ENCODE measurements at regions not wholly inside any gene's neighbourhood (a gene's known extent, or its start where the extent isn't known, plus 50 kb on each side); places are given as distances from the start of the nearest gene placed in this dataset.

GRCh38 chr17:79233916-79234551 lies 159.4 kb downstream of the ENGASE start:
- Histone ChIP-seq H3K27me3 (ENCODE audit: control insufficient read depth, insufficient read depth, low read length) (0 out of 2 replicates have a peak, but pooled peaks cover 2% of the 10 kb centered on the region), H3K36me3 (ENCODE audit: control insufficient read depth, insufficient read depth, low read length) (no peaks in the 10 kb centered on the region), H3K4me3 (ENCODE audit: low read depth, low read length) (no peak overlapping the region)
- TF ChIP-seq, protein P1, sequence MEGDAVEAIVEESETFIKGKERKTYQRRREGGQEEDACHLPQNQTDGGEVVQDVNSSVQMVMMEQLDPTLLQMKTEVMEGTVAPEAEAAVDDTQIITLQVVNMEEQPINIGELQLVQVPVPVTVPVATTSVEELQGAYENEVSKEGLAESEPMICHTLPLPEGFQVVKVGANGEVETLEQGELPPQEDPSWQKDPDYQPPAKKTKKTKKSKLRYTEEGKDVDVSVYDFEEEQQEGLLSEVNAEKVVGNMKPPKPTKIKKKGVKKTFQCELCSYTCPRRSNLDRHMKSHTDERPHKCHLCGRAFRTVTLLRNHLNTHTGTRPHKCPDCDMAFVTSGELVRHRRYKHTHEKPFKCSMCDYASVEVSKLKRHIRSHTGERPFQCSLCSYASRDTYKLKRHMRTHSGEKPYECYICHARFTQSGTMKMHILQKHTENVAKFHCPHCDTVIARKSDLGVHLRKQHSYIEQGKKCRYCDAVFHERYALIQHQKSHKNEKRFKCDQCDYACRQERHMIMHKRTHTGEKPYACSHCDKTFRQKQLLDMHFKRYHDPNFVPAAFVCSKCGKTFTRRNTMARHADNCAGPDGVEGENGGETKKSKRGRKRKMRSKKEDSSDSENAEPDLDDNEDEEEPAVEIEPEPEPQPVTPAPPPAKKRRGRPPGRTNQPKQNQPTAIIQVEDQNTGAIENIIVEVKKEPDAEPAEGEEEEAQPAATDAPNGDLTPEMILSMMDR (IDR thresholded peaks at IDR 0.05; ENCODE audit: insufficient read depth, low read depth, low read length), result no peak
- ChIA-PET POLR2A (no interaction called here), CTCF (no interaction called here)
- no peak for DNase-seq (ENCODE audit: low read depth)

DNA sequence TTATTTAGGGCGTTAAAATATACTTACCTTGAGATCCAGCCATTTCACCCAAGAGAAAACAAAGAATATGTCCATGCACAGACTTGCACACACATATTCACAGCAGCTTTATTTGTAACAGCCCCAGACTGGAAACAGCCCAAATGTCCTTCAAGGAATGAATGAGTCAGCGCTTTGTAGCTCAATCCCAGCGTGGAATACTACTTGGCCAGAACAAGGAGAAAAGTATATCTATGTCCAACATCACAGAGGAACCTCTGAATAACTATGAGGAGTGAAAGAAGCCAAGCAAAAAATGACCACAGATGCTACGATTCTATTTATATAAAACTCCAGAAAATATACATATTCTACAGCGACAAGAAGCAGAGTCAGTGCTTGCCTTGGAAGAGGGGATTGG lies 158.3 kb downstream of the ENGASE start:
- H3K4me3 ChIP-seq (ENCODE audit: low read depth, low read length), result no peak overlapping the region

GRCh38 chr17:79231766-79232287 lies 157.2 kb downstream of the ENGASE start:
- TF ChIP-seq, protein P1 (IDR thresholded peaks at IDR 0.05; ENCODE audit: insufficient read depth, low read depth, low read length), result no peak
- ChIA-PET CTCF (no interaction called here), POLR2A (no interaction called here)
- no peaks in the 10 kb centered on the region for H3K27me3 ChIP-seq (ENCODE audit: control insufficient read depth, insufficient read depth, low read length)
- DNase-seq (ENCODE audit: low read depth), result no peak
- no peaks in the 10 kb centered on the region for H3K36me3 ChIP-seq (ENCODE audit: control insufficient read depth, insufficient read depth, low read length)
- no peak overlapping the region for H3K4me3 ChIP-seq (ENCODE audit: low read depth, low read length)

More for the DNA sequence above, 158.3 kb downstream of the ENGASE start:
- no peaks in the 10 kb centered on the region for H3K36me3 ChIP-seq (ENCODE audit: control insufficient read depth, insufficient read depth, low read length)
- H3K27me3 ChIP-seq (ENCODE audit: control insufficient read depth, insufficient read depth, low read length), result no peaks in the 10 kb centered on the region
- ChIA-PET CTCF (no interaction called here), POLR2A (no interaction called here)
- DNase-seq (ENCODE audit: low read depth), result no peak
- TF ChIP-seq, protein P1 (IDR thresholded peaks at IDR 0.05; ENCODE audit: insufficient read depth, low read depth, low read length), result no peak

GRCh38 chr17:79230576-79230975 lies 156.0 kb downstream of the ENGASE start:
- no peak overlapping the region for H3K4me3 ChIP-seq (ENCODE audit: low read depth, low read length)
- H3K27me3 ChIP-seq (ENCODE audit: control insufficient read depth, insufficient read depth, low read length), result no peaks in the 10 kb centered on the region
- H3K36me3 ChIP-seq (ENCODE audit: control insufficient read depth, insufficient read depth, low read length), result no peaks in the 10 kb centered on the region
- TF ChIP-seq, protein P1 (IDR thresholded peaks at IDR 0.05; ENCODE audit: insufficient read depth, low read depth, low read length), result no peak
- ChIA-PET CTCF (interaction anchor here (0.9 to 1.2 kb wide), 2 partner anchors 11 to 170 kb away, joined by 3 read pairs; no protein-coding TSS in a partner anchor), POLR2A (interaction anchor here (0.6 kb wide), 1 partner anchor 23 kb away, joined by 3 read pairs; no protein-coding TSS in a partner anchor)
- DNase-seq (ENCODE audit: low read depth), result no peak

- DNase-seq (ENCODE audit: low read depth), result no peak
- Histone ChIP-seq H3K27me3 (ENCODE audit: control insufficient read depth, insufficient read depth, low read length) (peaks cover 4% of the 10 kb centered on the region), H3K4me3 (ENCODE audit: low read depth, low read length) (no peak overlapping the region), H3K36me3 (ENCODE audit: control insufficient read depth, insufficient read depth, low read length) (no peaks in the 10 kb centered on the region)
- ChIA-PET POLR2A (no interaction called here), CTCF (no interaction called here)
- TF ChIP-seq, protein P1 (IDR thresholded peaks at IDR 0.05; ENCODE audit: insufficient read depth, low read depth, low read length), result no peak
These were observed 151.4 kb downstream of the ENGASE start for GRCh38 chr17:79226037-79226436.

All from BJ (cell line).